Neural progenitor cell (in vitro differentiated cells): ENCODE measurements at regions not wholly inside any gene's neighbourhood (a gene's known extent, or its start where the extent isn't known, plus 50 kb on each side); places are given as distances from the start of the nearest gene placed in this dataset.
"Not testable (repeated sequence)": the region's sequence is repeated elsewhere in the genome, so short reads cannot be mapped to it uniquely, and the experiment has no call there.

Source experiments
- CTCF ChIP-seq: fragments of 200-600 bp; sonication (generic); IDR thresholded peaks from 2 replicates; pipeline ENCODE4 v1.5.1; 2017; ENCODE audit warnings: antibody characterized with exemption, mild to moderate bottlenecking
- EZH2 ChIP-seq: fragments of 200-600 bp; sonication (generic); IDR thresholded peaks from 2 replicates; pipeline ENCODE4 v1.6.1; 2017; ENCODE audit warnings: antibody characterized with exemption, mild to moderate bottlenecking, moderate library complexity

GRCh38 chr13:22900416-22900951 is 280.3 kb upstream of the SGCG start:
- TF ChIP-seq CTCF, EZH2: not testable (repeated sequence)
